A549 (cell line): ENCODE measurements at regions not wholly inside any gene's neighbourhood (a gene's known extent, or its start where the extent isn't known, plus 50 kb on each side); places are given as distances from the start of the nearest gene placed in this dataset.

Experiments used
- ATAC-seq, 2 experiments: fragments of 200-7000 bp in 1 of 2; fragments of >200 bp in 1 of 2; cut with Nextera tagmentation in 1 of 2; cut with Tn5 transposase in 1 of 2; 3 replicates each; pipeline versions ENCODE4 v1.8.0 to v1.9.1; 2018 to 2020; ENCODE audit warnings: mild to moderate bottlenecking in 1 of 2, moderate library complexity in 1 of 2
- CTCF ChIA-PET: fragments of 300-600 bp; sonication (Branson Sonifier 250); formaldehyde crosslinking; extraction: SDS; loops from one replicate; lab custom pipeline; 2021; ENCODE audit warnings: antibody characterized with exemption, inconsistent platforms; lab: Yijun Ruan, JAX
- POLR2A ChIA-PET: fragments of 350-600 bp; formaldehyde crosslinking; extraction: SDS; loops from one replicate; lab custom pipeline; 2021; ENCODE audit warnings: antibody characterized with exemption, inconsistent platforms; lab: Yijun Ruan, JAX
- DNase-seq, 2 experiments: peaks; one replicate each; pipeline versions ENCODE4 v3.0.0 to v3.0.0-alpha.2; 2011 to 2016; ENCODE audit warnings: low read depth in 1 of 2, low spot score in 1 of 2
- FAIRE-seq: peaks from 2 replicates; lab custom pipeline; 2011; peaks lifted over from hg19 to GRCh38; lab: Jason Lieb, UNC
- H3K27ac ChIP-seq, 2 experiments: fragments of >200 bp; sonication (Bioruptor Twin); formaldehyde crosslinking; 3 replicates each; pipeline ENCODE4 v1.5.1; 2016 to 2017
- H3K4me1 ChIP-seq: fragments of >200 bp; sonication (Bioruptor Twin); formaldehyde crosslinking; 3 replicates; pipeline ENCODE4 v1.6.1; 2016
- H3K4me2 ChIP-seq: fragments of >200 bp; sonication (Bioruptor Twin); formaldehyde crosslinking; 3 replicates; pipeline ENCODE4 v1.6.1; 2016
- H3K4me3 ChIP-seq: fragments of >200 bp; sonication (Bioruptor Twin); formaldehyde crosslinking; 3 replicates; pipeline ENCODE4 v1.5.1; 2016
- H3K9me3 ChIP-seq: fragments of >200 bp; sonication (Bioruptor Twin); formaldehyde crosslinking; 3 replicates; pipeline ENCODE4 v1.6.1; 2016
- CHD4 ChIP-seq: fragments of 200-600 bp; sonication (generic); IDR thresholded peaks from 2 replicates; pipeline ENCODE4 v1.6.1; 2016; ENCODE audit warnings: antibody characterized with exemption, mild to moderate bottlenecking, borderline replicate concordance
- EHF ChIP-seq: fragments of 250-450 bp; sonication (Bioruptor Pico); IDR thresholded peaks from 2 replicates; pipeline ENCODE4 v1.5.0; 2020; ENCODE audit warnings: mild to moderate bottlenecking
- EP300 ChIP-seq, 2 experiments: fragments of >200 bp; sonication (Bioruptor Twin); formaldehyde crosslinking; IDR thresholded peaks; 2 replicates in 1 of 2; 3 replicates in 1 of 2; pipeline ENCODE4 v1.6.1; 2016 to 2017
- ESRRA ChIP-seq: fragments of 150-350 bp; IDR thresholded peaks from 2 replicates; pipeline ENCODE4 v1.6.1; 2014; ENCODE audit warnings: mild to moderate bottlenecking, low read length, borderline replicate concordance
- FOSL2 ChIP-seq, 2 experiments: fragments of 450-650 bp in 1 of 2; fragments of >200 bp in 1 of 2; sonication (Bioruptor Twin) in 1 of 2; formaldehyde crosslinking; IDR thresholded peaks; 2 replicates each; pipeline versions ENCODE4 v1.5.0 to v1.6.1; 2016 to 2020; ENCODE audit warnings: mild to moderate bottlenecking in 1 of 2, moderate library complexity in 1 of 2
- FOXS1 ChIP-seq: fragments of 250-450 bp; sonication (Bioruptor Pico); IDR thresholded peaks from 2 replicates; pipeline ENCODE4 v1.5.0; 2020; ENCODE audit warnings: mild to moderate bottlenecking, moderate library complexity
- HEYL ChIP-seq: fragments of 250-450 bp; sonication (Bioruptor Pico); IDR thresholded peaks from 2 replicates; pipeline ENCODE4 v1.8.0; 2021; ENCODE audit warnings: mild to moderate bottlenecking, moderate library complexity
- HOXA7 ChIP-seq: fragments of 250-450 bp; sonication (Bioruptor Pico); IDR thresholded peaks from 2 replicates; pipeline ENCODE4 v1.5.0; 2020; ENCODE audit warnings: mild to moderate bottlenecking, moderate library complexity
- HOXB13 ChIP-seq: fragments of 250-450 bp; sonication (Bioruptor Pico); IDR thresholded peaks from 2 replicates; pipeline ENCODE4 v1.5.0; 2020; ENCODE audit warnings: low read depth, mild to moderate bottlenecking, moderate library complexity
- HOXB5 ChIP-seq: fragments of 250-450 bp; sonication (Bioruptor Pico); IDR thresholded peaks from 2 replicates; pipeline ENCODE4 v1.5.0; 2020; ENCODE audit warnings: mild to moderate bottlenecking, moderate library complexity
- JUN ChIP-seq, 2 experiments: fragments of >200 bp; sonication (Bioruptor Twin); formaldehyde crosslinking; IDR thresholded peaks; 2 replicates in 1 of 2; 3 replicates in 1 of 2; pipeline ENCODE4 v1.6.1; 2016 to 2017
- JUNB ChIP-seq: fragments of >200 bp; sonication (Bioruptor Twin); formaldehyde crosslinking; IDR thresholded peaks from 2 replicates; pipeline ENCODE4 v1.6.1; 2016
- MAFK ChIP-seq: fragments of 450-650 bp; IDR thresholded peaks from 2 replicates; pipeline ENCODE4 v1.6.1; 2014; ENCODE audit not compliant: partially characterized antibody
- MAZ ChIP-seq: fragments of 150-350 bp; IDR thresholded peaks from 2 replicates; pipeline ENCODE4 v1.6.1; 2014; ENCODE audit warnings: antibody characterized with exemption, low read depth, low read length, borderline replicate concordance
- MYC ChIP-seq: IDR thresholded peaks from 2 replicates; pipeline ENCODE4 v1.6.1; 2012; ENCODE audit warnings: mild to moderate bottlenecking, inconsistent platforms, low read length, improper control_type of control experiment, borderline replicate concordance
- NFE2L2 ChIP-seq: fragments of 150-350 bp; conservative IDR thresholded peaks from 2 replicates; pipeline ENCODE4 v1.6.1; 2014; ENCODE audit warnings: low read length
- RFX5 ChIP-seq: fragments of 450-650 bp; IDR thresholded peaks from 2 replicates; pipeline ENCODE4 v1.7.1; 2014; ENCODE audit warnings: antibody characterized with exemption, mild to moderate bottlenecking, moderate library complexity
- RNF2 ChIP-seq: fragments of 200-600 bp; sonication (generic); IDR thresholded peaks from 2 replicates; pipeline ENCODE4 v1.6.1; 2016; ENCODE audit warnings: low read depth, mild to moderate bottlenecking, antibody characterized with exemption, moderate library complexity, borderline replicate concordance
- TFCP2L1 ChIP-seq: fragments of 250-450 bp; sonication (Bioruptor Pico); IDR thresholded peaks from 2 replicates; pipeline ENCODE4 v1.5.0; 2021; ENCODE audit warnings: mild to moderate bottlenecking
- whole genome bisulfite sequencing: methylation state at CpG from one replicate; pipeline ENCODE4 v1.1.6; 2017; ENCODE audit errors: missing lambda C conversion rate; 5-methylcytosine and 5-hydroxymethylcytosine counted together
- TF ChIP-seq, protein P1 (sequence below): IDR thresholded peaks from 2 replicates; pipeline ENCODE4 v1.6.1; 2012
- TF ChIP-seq, protein P2 (sequence below): fragments of 450-650 bp; IDR thresholded peaks from 2 replicates; pipeline ENCODE4 v1.6.1; 2014; ENCODE audit warnings: antibody characterized with exemption
- TF ChIP-seq, protein P3 (sequence below): fragments of >200 bp; sonication (Bioruptor Twin); formaldehyde crosslinking; IDR thresholded peaks from 3 replicates; pipeline ENCODE4 v1.5.1; 2016

DNA sequence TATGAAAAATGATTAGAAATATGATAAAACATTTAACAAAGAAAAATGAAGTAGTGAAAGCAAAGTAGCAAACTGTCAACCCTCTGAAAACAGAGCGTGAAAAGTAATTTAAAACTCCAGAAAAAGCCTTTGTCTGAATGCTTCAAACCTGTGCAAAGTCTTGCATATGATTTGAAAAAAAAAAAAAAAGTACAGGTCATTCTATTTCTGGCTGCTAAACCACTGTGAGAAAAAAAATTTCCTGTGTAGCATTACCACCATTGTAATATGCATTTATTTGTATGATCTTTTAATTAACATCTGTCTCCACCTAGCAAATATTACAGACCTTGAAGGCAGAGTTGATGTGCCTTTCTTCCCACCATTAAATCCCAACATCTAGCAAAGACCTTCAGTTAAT lies 82.1 kb upstream of the CCDC68 start:
- CTCF ChIA-PET, result no interaction called here
- FAIRE-seq (no peak), ATAC-seq (no peak), DNase-seq (no peak)
- Histone ChIP-seq H3K4me1 (no peaks in the 10 kb centered on the region), H3K4me2 (no peak overlapping the region), H3K9me3 (no peaks in the 10 kb centered on the region), H3K27ac (no peak overlapping the region), H3K4me3 (no peak overlapping the region)
- TF ChIP-seq FOSL2 (IDR thresholded peaks at IDR 0.05) (no peak), FOSL2 (CRISPR knock-in tag; IDR thresholded peaks at IDR 0.05) (no peak), JUN (IDR thresholded peaks at IDR 0.05) (no peak), RNF2 (no peak), HEYL (no peak), EHF (CRISPR knock-in tag) (no peak), HOXB5 (no peak)
- 41% methylated on average over 1 of the region's 1 CpG for WGBS
- POLR2A ChIA-PET, result no interaction called here

DNA sequence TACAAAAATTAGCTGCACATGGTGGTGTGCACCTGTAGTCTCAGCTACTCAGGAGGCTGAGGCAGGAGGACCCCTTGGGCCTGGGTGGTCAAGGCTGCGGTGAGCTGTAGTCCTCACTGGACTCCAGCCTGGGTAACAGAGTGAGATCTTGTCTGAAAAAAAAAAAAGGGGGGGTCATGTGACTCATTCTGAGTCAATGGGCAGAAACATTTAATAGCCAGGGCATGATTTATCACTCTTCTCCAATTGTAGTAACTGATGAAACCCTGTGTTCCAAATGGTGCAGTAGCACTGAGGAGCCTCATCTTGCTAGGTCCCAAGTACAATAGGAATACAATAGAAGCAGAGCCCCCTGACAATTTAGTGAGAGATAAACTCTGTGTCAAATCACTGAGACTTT lies 78.9 kb upstream of the CCDC68 start:
- no peak for FAIRE-seq

DNA sequence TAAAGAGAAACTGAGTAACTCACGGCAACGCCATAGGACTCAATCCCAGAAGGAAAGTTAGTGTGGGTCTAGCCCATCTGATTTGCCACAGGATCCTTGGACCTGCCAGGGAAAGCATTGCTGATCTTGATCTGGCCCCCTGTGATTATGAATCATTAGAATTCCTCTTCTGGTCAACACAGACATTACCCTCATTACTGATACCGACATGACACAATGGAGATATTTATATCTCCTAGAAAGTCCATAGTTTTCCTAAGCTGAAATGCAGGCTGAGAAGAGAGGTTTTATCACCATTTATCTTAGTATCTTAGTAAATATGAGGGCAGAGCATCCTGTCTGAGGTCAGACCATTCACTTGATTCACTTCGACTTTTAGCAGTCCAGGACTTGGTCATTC lies 75.5 kb upstream of the CCDC68 start:
- DNase-seq (no peak), ATAC-seq (no peak), FAIRE-seq (no peak)
- CTCF ChIA-PET, result no interaction called here
- H3K4me1 ChIP-seq, result no peaks in the 10 kb centered on the region
- TF ChIP-seq FOSL2 (IDR thresholded peaks at IDR 0.05) (no peak), FOSL2 (CRISPR knock-in tag; IDR thresholded peaks at IDR 0.05) (no peak), FOXS1 (CRISPR knock-in tag) (no peak)
- 43% methylated on average over 4 of the region's 4 CpGs for WGBS
- no peaks in the 10 kb centered on the region for H3K9me3 ChIP-seq
- H3K4me3 ChIP-seq, result no peak overlapping the region
- no peak overlapping the region for H3K4me2 ChIP-seq
- POLR2A ChIA-PET, result no interaction called here
- no peak overlapping the region for H3K27ac ChIP-seq

More for the DNA sequence above, 78.9 kb upstream of the CCDC68 start:
- H3K27ac ChIP-seq, result no peak overlapping the region
- ChIA-PET CTCF (no interaction called here), POLR2A (no interaction called here)
- no peak overlapping the region for H3K4me3 ChIP-seq
- WGBS, result 83% methylated on average over 1 of the region's 1 CpG
- DNase-seq (no peak), ATAC-seq (no peak)
- TF ChIP-seq, protein P1, sequence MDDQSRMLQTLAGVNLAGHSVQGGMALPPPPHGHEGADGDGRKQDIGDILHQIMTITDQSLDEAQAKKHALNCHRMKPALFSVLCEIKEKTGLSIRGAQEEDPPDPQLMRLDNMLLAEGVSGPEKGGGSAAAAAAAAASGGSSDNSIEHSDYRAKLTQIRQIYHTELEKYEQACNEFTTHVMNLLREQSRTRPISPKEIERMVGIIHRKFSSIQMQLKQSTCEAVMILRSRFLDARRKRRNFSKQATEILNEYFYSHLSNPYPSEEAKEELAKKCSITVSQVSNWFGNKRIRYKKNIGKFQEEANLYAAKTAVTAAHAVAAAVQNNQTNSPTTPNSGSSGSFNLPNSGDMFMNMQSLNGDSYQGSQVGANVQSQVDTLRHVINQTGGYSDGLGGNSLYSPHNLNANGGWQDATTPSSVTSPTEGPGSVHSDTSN, result no peak
- TF ChIP-seq MYC (no peak), RNF2 (no peak), ESRRA (no peak), JUNB (no peak), HOXB13 (no peak), EP300 (IDR thresholded peaks at IDR 0.05) (no peak), MAFK (no peak), HOXA7 (no peak), NFE2L2 (no peak), MAZ (no peak), RFX5 (no peak), TFCP2L1 (CRISPR knock-in tag) (no peak), CHD4 (no peak), HOXB5 (no peak)
- TF ChIP-seq, protein P2, sequence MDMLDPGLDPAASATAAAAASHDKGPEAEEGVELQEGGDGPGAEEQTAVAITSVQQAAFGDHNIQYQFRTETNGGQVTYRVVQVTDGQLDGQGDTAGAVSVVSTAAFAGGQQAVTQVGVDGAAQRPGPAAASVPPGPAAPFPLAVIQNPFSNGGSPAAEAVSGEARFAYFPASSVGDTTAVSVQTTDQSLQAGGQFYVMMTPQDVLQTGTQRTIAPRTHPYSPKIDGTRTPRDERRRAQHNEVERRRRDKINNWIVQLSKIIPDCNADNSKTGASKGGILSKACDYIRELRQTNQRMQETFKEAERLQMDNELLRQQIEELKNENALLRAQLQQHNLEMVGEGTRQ, result no peak
- TF ChIP-seq, protein P3, sequence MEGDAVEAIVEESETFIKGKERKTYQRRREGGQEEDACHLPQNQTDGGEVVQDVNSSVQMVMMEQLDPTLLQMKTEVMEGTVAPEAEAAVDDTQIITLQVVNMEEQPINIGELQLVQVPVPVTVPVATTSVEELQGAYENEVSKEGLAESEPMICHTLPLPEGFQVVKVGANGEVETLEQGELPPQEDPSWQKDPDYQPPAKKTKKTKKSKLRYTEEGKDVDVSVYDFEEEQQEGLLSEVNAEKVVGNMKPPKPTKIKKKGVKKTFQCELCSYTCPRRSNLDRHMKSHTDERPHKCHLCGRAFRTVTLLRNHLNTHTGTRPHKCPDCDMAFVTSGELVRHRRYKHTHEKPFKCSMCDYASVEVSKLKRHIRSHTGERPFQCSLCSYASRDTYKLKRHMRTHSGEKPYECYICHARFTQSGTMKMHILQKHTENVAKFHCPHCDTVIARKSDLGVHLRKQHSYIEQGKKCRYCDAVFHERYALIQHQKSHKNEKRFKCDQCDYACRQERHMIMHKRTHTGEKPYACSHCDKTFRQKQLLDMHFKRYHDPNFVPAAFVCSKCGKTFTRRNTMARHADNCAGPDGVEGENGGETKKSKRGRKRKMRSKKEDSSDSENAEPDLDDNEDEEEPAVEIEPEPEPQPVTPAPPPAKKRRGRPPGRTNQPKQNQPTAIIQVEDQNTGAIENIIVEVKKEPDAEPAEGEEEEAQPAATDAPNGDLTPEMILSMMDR, result no peak
- H3K4me2 ChIP-seq, result no peak overlapping the region
- no peaks in the 10 kb centered on the region for H3K4me1 ChIP-seq
- no peaks in the 10 kb centered on the region for H3K9me3 ChIP-seq
